Activated CD4-positive, CD25-positive, alpha-beta regulatory T cell treated with anti-CD3 and anti-CD28 coated beads, Interleukin-2, amount 50 U/mL, for 72 hours (primary cell): ENCODE measurements at regions not wholly inside any gene's neighbourhood (a gene's known extent, or its start where the extent isn't known, plus 50 kb on each side); places are given as distances from the start of the nearest gene placed in this dataset.
A peak's percentile ranks its signal among the peaks of the same experiment; 100 is the strongest.
"Not testable (repeated sequence)": the region's sequence is repeated elsewhere in the genome, so short reads cannot be mapped to it uniquely, and the experiment has no call there.

Experiments
- DNase-seq: peaks from one replicate; pipeline ENCODE4 v3.0.0; 2021

GRCh38 chr13:42400188-42400833 is 128.4 kb downstream of the AKAP11 start:
- DNase-seq: no peak

- no peak for DNase-seq
Observed at GRCh38 chr13:42401376-42401775, 129.4 kb downstream of the AKAP11 start.

- DNase-seq: peak; percentile 46
Observed at GRCh38 chr13:42405665-42406390, 133.9 kb downstream of the AKAP11 start.

GRCh38 chr13:42409075-42409474 is 137.1 kb downstream of the AKAP11 start:
- no peak for DNase-seq

- DNase-seq: no peak
Observed at GRCh38 chr13:42409551-42409950, 137.6 kb downstream of the AKAP11 start.

- DNase-seq: no peak
Observed at GRCh38 chr13:42412812-42413483, 141.0 kb downstream of the AKAP11 start.

DNA sequence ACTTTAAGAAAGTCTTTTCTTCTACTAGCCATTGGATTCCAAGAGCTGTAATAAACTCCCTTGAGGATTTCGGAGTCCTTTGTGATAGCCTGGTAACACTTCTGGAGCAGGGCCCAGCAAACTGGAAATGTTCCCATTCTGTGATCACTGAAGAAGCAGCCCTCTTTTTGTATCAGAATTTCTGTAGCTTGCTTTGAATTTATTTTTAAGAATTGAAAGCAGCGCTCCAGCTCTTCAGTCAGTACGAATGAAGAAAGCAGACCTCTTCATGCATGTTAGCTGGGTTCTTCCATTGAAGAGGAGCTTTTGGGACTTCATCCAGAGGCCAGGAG is 141.5 kb downstream of the AKAP11 start:
- DNase-seq: no peak

- no peak for DNase-seq
Observed at GRCh38 chr13:42417626-42418025, 145.7 kb downstream of the AKAP11 start.

DNA sequence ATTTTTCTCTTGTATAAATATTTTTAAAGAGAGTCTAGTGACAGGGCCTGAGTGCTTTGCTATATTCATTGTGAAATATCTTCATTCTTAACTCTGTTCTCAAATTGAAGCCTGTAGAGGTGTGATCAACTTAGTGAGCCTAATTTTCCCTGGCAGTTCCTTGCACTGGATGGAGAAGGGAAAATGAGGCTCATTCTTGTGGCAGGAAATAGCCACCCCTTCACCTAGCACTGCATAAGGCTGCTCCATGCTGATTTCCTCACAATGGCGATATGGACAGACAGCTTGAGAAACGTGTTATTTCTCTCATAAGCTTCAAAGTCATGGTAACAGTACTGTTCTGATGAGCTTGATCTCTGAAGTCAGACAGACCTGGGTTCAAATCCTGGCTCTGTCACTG is 146.2 kb downstream of the AKAP11 start:
- no peak for DNase-seq

DNA sequence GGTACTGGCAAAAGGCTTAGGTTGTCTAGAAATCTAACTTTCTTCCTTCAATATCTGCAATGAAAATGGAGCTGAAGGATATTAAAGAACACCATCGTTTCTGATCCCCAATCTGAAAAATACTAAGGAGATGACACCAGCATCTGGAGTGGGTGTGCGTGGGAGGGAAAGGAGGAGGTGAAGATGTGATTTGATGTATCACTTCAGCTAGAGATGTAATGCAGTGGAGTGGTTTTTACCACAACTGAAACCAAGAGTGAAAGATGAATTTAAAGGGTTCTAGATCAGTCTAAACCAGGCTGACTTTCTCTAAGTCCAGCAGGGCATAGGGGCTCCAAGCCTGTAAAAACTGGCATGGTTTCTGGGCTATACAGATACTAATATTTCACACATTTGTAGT is 148.4 kb downstream of the AKAP11 start:
- no peak for DNase-seq

DNA sequence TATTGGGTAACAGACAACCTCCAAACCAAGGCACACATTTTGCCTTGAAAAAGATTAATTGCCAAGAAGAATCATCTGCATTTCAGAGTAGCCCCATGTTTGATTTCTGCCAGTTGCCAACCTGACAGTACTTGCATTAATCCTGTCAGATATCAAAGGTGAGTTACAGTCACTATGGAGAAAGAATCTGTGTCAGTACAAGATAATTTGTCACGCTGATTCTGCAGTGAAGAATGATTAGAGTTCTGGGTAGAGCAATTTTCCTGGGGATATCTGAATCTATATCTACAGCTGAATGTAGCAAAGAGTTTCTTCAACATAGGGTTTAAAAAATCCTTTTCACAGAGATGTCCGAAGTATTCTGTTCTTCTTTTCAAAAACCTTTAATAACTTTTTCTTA is 150.7 kb downstream of the AKAP11 start:
- no peak for DNase-seq

- DNase-seq: no peak
Observed at GRCh38 chr13:42424182-42424581, 149.8 kb upstream of the TNFSF11 start.

GRCh38 chr13:42445354-42445753 is 128.6 kb upstream of the TNFSF11 start:
- DNase-seq: no peak

- DNase-seq: not testable (repeated sequence)
Observed at GRCh38 chr13:42446597-42446996, 127.4 kb upstream of the TNFSF11 start.

DNA sequence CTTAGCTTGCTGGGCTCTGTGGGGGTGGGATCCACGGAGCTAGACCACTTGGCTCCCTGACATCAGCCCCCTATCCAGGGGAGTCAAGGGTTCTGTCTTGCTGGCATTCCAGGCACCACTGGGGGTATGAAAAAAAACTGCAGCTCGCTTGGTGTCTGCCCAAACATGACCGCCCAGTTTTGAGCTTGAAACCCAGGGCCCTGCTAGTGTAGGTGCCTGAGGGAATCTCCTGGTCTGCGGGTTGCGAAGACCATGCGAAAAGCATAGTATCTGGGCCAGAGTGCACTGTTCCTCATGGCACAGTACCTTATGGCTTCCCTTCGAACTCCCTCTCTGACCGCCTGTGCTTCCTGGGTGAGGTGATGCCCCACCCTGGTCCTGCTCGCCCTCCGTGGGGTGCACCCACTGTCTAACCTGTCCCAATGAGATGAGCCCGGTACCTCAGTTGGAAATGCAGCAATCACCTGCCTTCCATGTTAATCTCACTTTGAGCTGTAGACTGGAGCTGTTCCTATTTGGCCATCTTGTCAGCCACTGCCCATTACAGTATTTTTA is 120.8 kb upstream of the TNFSF11 start:
- DNase-seq: no peak

- DNase-seq: no peak
Observed at GRCh38 chr13:42454749-42455148, 119.2 kb upstream of the TNFSF11 start.

DNA sequence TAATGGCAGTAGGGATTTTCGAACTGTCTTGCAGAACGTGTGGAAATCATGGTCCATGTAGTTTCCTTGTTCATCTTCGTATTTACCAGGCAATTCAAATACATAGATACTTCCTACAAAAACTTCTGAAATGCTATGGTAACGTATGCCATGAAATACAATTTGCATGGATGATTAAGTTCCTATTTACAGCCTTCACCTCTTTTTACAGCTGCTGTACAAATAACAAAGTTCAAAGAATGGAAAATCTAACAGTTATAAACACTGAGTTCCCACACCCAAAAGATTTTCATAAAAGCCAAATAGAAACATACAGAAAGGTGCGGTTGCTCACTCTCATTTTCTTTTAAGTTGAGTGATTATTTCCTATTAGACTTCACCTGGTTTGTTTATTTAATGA is 115.8 kb upstream of the TNFSF11 start:
- no peak for DNase-seq

DNA sequence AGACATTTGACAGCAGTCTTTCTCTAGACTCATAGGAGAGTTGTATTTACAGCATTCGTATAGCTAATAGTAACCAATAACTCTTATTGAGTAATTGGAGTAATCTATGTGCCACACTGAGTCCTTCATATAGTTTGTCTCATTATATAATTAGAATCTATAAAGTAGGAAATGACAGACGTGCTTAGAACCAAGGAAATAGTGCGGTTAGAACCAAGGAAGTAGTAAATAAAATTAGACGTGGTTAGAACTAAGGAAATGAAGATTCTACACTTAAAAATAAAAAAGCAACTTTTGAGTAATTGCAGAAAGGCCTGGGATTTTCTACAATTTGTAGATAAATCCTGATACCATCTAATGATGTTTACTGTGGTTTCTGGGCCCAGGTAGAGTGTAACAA is 107.8 kb upstream of the TNFSF11 start:
- no peak for DNase-seq

GRCh38 chr13:42466609-42467008 is 107.3 kb upstream of the TNFSF11 start:
- DNase-seq: no peak

GRCh38 chr13:42474954-42475353 is 99.0 kb upstream of the TNFSF11 start:
- DNase-seq: no peak

GRCh38 chr13:42477596-42478190 is 96.3 kb upstream of the TNFSF11 start:
- DNase-seq: no peak

DNA sequence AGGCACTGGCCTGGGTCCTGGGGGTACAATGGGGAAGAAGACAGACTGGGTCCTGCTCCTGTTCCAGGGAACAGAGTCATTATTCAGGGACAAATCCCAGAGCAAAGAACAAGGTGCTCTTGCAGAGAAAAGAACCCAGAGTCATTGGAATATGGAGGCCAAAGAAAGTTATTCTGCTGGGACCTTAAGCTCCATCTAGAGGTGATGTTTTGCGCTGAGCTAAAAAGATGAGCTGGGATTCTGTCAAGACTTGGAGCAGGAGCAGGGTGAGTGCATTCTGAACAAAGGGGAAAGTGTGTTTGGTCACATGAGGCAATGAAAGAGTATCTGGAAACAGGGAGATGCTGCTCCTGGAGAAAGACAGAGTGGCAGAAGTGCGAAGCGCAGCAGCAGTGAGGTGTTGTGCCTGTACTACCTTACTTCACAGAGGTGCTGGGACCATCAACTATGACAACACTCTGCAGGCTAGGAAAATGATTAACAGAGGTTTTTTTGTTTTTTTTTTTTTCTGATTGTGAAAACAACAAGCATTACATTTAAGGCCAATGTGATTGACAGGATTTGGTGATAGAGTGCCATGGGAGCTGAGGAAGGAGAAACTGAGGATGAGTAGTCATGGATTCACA is 95.3 kb upstream of the TNFSF11 start:
- DNase-seq: no peak

DNA sequence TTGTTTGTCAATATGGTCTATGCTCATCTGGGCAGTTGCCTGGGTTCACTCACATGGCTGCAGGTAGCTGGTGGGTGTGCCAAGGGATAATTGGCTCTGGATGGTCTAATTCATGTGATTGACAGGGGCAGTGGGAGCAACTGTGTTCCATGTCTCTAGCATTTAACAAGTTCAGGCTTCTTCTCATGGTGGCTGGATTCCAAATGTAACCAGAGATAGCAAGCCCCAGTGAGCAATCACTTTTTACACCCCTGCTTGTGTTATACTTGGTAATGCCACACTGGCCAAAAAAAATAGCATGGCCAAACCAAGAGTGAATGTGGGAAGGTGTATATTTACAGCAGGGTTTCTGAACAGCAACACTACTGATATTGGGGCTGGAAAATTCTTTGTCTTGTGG is 89.6 kb upstream of the TNFSF11 start:
- no peak for DNase-seq
